GDM1 (cell line): ENCODE measurements at regions not wholly inside any gene's neighbourhood (a gene's known extent, or its start where the extent isn't known, plus 50 kb on each side); places are given as distances from the start of the nearest gene placed in this dataset.
A peak's percentile ranks its signal among the peaks of the same experiment; 100 is the strongest.

Experiments used
- DNase-seq: peaks from one replicate; lab custom pipeline; 2025; lab: John Stamatoyannopoulos, UW

DNA sequence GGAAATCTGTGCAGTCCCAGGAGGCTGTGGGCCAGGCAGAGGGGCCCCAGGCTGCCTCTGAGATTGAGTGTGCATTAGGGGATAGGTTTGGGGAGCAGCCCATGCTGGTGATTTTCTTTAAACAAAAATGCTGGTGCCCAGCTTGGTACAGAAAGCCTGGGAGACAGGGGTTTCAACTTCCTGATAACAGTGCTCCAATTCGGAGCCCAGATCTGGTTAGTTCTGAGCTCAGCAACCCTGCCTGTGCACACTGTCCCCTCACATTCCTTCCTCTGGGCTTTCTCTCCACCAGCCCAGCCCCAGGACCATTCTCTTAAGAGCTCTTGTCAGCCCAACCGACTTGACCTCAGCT is 379.2 kb upstream of the ZMIZ1 start:
- no peak for DNase-seq

DNA sequence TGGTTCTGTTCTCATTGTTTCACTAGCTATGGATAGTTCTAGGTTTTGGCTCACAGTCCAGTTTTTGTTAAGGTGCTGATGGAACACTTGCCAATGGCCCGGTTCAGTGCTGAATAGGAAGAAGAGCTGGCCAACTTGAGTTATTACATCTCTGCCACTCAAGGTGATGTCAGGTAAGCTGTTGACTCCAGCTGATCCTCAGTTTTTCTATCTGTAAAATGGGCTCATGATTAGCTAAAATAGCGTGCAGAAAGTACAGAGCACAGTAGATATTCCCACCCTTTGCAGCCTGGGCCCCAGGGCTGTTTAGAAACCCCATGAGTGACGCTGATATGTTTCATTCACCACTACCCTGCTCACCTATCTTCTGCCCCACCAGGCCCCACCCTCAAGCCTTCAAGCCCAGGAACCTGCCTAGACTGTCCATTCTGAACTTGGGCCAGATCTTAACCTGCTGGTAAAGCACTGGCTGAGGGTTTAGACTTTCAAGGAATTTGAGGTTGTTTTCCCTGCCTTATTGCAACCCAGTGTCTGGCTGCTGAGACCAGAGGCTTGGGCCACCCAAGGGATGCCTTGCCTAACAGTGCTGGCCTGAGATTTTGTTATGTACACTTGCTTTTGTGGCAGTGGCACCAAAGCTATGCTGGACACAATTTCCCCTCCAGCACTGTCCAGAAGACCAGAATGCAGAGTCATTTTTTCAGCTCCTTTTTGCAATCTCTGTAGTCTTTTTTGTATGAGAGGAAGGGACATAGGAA is 378.2 kb upstream of the ZMIZ1 start:
- no peak for DNase-seq

- DNase-seq = no peak
Measured at GRCh38 chr10:78691301-78692030, 377.3 kb upstream of the ZMIZ1 start.

DNA sequence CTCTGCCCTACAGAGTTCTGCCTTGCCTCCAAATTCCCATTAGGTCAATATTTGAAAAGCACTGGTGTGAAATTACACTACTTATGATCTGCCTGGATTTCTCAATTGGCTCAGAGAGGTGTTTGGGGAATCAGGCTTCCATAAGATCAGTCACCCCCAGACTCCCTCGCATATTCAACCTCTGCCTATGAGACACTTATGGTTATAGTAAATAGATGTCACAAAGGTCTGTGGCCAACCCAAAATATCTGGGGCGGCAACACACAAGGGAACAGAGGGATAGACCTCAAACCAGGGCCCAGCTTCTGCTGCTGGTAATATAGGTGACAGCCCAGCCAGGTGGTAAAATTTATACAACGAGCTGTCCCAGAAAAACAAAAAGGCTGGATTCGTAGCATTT is 376.7 kb upstream of the ZMIZ1 start:
- no peak for DNase-seq

GRCh38 chr10:78695846-78696245 is 372.9 kb upstream of the ZMIZ1 start:
- DNase-seq = no peak

DNA sequence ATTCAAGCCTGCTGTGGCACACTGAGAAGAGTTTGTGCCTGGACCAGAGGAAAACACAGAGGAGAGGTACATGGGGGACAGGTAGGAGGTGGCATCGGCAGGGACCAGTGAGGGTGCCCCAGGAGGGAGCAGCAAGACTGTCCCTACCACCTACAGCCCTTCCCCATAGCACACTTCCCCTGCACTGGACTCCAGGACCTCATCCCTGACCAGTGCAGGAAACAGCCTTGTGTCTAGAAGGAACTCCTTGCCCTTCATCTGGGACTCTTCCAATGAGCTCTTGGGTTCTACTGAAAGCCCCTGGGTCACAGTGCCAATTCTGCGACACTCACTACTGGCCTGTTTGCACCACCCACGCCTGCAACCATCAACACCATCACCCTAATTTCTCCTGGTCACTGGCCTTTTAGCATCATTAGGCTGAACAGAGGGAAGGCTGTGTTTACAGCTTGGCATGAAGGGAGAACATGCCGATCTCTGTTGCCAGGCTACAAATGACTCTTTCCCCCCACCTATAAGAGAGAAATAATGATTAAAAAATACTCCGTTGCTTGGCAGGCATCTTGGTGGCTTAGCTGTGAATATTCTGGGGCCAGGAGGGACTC is 371.9 kb upstream of the ZMIZ1 start:
- DNase-seq = no peak

DNA sequence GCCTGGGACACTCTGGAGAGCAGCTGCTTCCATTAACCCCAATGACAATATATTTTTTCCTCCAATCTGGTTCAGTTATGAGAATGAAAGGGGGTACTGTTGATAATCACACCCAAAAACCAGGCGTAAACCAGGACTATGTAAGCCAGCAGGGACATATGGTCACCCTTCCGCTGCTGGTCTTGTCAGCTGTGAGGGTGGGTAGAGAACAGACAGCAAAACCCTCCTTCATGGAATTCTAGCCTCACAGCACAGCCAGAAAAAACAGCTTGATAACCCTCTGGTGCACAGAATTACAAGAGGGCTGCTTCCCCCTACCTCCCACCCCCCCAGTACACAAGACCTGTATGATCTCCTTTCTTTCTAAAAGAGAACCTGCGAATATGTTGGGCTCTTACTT is 368.8 kb upstream of the ZMIZ1 start:
- DNase-seq = no peak

- peak; percentile 14 for DNase-seq
Measured at GRCh38 chr10:78700413-78700812, 368.4 kb upstream of the ZMIZ1 start.

GRCh38 chr10:78700816-78701520 is 367.8 kb upstream of the ZMIZ1 start:
- no peak for DNase-seq

DNA sequence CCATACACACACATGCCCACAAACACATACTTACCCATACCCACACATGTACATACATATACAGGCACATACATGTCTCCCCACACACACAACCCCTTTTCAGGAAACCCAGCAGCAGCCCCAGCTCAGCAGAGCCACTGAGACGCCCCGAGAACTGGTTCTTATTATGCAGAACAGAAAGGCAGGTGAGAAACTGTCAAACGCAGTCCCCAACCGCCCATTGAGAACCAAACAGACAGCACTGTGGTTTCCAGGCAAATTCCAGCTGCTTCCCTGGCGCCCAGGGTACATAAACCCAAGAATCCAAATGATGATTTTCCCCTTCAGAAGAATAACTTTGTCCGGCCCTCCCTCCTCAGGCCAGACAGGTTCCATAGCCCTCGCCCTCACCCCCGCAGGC is 366.6 kb upstream of the ZMIZ1 start:
- no peak for DNase-seq

DNA sequence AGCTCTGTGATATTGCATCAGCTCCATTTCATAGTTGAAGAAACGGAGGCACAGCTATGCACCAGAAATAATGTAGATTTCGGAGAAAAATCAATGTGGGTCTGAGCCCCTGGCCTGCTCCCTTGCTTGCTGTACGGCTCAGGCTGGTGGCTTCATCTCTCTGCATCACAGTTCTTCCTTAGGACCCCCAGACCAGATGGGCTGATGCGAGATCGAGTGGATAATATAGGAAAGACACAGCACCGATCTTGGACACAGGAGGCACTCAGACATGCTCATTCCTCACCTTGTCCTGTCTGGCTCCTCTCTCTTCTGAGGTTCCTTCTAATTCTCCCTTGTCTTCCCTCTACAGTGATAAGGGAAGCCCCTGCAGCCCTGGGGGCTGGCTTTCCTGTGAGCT is 365.9 kb upstream of the ZMIZ1 start:
- DNase-seq = no peak

DNA sequence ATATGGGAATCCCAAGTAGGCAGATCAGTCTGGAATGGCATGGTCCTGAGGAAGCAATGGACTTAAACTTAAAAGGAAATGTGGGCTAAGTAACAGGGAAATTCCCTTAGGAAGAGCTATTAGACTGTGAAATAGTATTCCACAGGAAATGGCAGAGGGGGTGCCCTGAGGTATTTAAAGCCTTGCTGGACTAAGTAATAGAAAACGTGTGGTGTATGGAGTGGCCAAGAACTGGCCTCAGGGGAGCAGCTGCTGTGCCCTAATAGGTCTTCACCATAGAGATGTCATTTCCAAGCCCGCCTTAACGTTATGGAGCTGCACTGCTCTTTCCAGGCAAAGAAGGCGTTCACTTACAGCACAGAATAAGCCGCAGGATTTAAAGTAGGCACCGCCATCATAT is 365.2 kb upstream of the ZMIZ1 start:
- DNase-seq = no peak

DNA sequence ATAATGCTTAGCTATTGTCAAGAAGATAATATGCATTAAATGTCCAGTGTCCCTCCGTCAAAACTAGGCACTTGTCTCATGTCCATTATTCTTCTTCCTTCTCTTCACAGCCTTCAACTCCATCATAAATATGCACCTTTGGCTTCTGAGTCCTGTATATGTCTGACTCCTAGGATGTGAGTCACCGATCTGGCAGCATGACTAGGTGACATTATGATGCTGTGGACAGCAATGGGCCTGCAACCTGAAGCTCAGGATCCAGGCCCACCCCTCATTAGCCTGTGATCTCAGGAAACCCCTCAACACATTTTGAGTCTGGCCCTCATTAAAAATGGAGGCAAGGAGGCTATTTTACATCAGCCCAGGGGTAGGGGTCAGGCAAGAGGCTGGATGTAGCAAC is 362.5 kb upstream of the ZMIZ1 start:
- no peak for DNase-seq

DNA sequence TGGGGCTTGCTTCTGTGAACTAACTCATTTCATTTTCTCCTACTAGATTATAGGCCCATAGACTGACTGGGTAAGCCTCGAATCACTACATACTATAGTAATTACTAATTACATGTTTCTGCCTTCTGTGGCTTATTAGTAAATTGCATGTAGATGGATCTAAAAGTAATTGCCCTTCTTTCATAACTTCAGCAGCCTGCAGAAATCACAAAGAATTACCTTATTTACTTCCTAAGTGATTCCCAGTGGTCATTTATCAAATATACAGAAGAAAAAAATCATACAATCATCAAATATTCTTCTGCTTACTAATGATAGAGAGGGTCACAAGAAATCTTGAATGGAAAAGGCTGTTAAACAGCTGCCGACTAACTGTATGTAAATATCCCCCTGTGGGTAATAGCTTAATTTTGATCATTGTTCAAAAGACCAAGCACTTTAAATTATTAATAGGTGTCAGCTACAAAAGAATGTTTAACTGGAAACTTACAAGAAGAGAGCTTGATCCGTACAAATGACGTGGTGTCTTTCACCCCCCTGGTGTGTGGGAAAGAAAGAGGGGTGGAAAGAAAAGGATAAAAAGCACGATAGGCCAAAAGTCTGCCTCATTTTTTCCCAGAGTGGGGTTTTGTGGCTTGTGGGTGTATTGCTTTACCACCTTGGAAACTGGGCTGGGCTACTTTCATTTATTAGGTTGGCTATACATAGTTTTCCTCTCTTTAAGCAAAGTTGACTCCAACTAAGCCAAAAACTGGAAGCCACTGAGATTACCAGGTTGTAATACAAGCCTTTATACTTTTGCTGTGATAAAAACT is 361.8 kb upstream of the ZMIZ1 start:
- DNase-seq = no peak

- DNase-seq = no peak
Measured at GRCh38 chr10:78707745-78708144, 361.0 kb upstream of the ZMIZ1 start.

- no peak for DNase-seq
Measured at GRCh38 chr10:78712147-78712546, 356.6 kb upstream of the ZMIZ1 start.

GRCh38 chr10:78713659-78714058 is 355.1 kb upstream of the ZMIZ1 start:
- DNase-seq = no peak

DNA sequence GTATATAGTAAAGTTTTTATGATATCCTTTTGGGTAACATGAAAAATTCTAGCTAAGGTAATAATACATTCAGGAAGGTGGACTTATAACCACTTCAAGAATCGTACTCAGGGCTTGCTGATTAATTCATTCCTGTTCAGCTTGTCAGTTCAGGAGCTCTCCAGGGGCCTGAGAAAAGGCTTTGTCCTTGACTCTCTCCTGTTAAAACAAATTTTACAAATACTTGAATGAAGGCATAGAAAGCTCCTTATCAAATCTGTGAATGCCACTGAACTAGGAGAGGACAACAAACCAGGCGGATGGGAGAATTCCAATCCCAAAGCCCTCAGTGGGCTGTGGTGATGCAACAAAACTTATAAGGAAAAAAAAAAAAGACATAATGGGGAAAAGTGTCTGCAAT is 354.5 kb upstream of the ZMIZ1 start:
- no peak for DNase-seq

DNA sequence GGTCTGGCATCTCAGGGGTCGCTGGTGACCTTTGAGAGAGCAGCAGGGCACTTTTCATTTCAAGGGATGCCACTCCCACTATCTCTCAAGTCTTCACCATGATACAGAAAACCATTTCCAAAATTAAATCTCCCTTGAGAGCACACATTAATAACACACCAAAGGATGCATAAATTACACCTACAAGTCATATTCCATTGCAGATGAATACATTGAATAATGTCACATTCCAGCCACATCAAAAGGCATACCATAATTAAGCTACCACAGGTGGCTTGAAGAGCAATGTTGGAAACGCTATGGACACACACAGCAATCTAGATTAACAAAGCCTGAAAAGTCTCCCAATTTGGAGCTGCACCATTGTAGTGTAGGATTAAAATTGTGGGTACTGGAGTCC is 353.3 kb upstream of the ZMIZ1 start:
- DNase-seq = no peak

DNA sequence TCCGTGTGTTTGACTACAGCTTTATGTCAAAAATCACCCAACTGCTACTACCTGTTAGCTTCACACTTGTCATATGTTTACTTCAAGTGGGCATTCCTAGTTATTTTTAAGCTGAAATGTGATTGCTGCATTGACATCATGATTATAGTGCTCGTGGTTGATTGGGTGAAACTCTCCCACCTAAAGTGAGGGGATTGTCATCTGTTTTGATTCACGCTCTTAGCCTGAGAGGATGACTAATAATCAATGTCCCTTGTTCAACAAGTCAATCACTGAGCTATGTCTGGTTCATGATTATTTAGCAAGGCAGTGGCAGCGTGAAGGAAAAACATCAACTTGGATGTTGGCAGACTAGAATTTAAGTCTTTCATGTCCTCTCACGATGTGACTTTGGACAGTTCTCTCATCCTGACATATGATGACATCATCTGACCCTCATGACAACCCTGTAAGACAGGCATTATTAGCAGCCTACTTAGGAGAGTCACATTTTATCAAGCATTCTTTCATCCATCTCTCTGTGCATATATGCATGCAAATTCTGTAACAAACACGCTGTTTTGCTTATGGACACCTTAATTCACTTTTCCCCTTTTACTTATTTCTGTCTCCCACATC is 352.6 kb upstream of the ZMIZ1 start:
- no peak for DNase-seq

DNA sequence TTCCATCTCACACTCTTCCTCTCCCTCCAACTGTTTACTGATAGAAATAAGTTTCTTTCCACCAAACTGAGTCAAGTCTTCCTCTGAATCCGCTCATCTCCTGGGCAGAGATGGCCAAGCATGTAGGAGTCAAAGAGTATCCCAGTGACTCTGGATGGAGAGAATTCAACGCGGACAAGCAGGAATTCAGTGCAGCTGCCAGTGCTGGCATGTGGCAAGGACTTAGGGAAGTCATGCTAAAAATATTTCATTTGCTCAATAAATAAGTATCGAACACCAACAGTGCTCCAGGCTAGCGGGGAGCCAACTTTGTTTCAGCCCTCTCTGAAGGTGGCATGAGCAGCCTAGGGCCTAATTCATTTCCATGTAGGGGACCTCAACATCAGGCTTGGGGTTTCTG is 351.6 kb upstream of the ZMIZ1 start:
- no peak for DNase-seq
